ENCODE measurements at regions not wholly inside any gene's neighbourhood (a gene's known extent, or its start where the extent isn't known, plus 50 kb on each side); places are given as distances from the start of the nearest gene placed in this dataset.

DNA sequence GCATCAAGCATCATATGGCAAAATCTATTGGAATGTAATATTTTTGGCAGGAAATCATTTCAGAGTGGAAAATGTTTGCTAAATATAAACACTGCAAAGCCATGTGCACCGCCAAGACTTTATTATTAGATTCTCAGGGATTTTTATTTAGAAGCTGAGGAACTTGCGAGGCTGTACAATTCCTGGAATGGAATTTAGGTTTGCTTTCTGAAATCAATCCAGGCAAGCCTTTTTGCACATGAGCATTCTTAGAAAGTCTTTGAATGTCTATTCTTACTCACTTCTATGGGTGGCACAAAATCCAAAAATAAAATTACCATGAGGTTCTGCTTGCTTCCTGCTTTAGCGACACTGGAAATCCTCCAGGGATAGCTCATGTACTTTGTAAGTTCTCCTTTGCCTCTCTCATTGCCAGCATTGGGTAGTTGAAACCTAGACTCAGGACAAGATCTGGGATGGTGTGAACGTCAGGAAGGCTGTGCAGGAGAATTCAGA lies 71.5 kb upstream of the PALM2AKAP2 start:
- Histone ChIP-seq H3K9me3 (no peaks in the 10 kb centered on the region), H3K4me1 (peaks cover 0 to 12% (median 8%) of the 10 kb centered on the region in 4 donors), H3K4me3 (no peak overlapping the region), H3K27me3 (no peaks in the 10 kb centered on the region), H3K36me3 (no peaks in the 10 kb centered on the region), H3K27ac (no peak overlapping the region)
- peak in 1 of 2 donors; percentile 46 for DNase-seq
- WGBS, 5 donors = 43 to 72% (median 60%) methylated on average over 4 of the region's 4 CpGs
- TF ChIP-seq EP300 (IDR thresholded peaks at IDR 0.05) (no peak), POLR2AphosphoS5 (IDR thresholded peaks at IDR 0.05) (no peak), POLR2A (IDR thresholded peaks at IDR 0.05) (no peak)
- TF ChIP-seq, protein P1, sequence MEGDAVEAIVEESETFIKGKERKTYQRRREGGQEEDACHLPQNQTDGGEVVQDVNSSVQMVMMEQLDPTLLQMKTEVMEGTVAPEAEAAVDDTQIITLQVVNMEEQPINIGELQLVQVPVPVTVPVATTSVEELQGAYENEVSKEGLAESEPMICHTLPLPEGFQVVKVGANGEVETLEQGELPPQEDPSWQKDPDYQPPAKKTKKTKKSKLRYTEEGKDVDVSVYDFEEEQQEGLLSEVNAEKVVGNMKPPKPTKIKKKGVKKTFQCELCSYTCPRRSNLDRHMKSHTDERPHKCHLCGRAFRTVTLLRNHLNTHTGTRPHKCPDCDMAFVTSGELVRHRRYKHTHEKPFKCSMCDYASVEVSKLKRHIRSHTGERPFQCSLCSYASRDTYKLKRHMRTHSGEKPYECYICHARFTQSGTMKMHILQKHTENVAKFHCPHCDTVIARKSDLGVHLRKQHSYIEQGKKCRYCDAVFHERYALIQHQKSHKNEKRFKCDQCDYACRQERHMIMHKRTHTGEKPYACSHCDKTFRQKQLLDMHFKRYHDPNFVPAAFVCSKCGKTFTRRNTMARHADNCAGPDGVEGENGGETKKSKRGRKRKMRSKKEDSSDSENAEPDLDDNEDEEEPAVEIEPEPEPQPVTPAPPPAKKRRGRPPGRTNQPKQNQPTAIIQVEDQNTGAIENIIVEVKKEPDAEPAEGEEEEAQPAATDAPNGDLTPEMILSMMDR (IDR thresholded peaks at IDR 0.05) = no peak
- intact Hi-C loops (cut with DNase I; ENCODE audit: low total_unique reads) = no loop called here

DNA sequence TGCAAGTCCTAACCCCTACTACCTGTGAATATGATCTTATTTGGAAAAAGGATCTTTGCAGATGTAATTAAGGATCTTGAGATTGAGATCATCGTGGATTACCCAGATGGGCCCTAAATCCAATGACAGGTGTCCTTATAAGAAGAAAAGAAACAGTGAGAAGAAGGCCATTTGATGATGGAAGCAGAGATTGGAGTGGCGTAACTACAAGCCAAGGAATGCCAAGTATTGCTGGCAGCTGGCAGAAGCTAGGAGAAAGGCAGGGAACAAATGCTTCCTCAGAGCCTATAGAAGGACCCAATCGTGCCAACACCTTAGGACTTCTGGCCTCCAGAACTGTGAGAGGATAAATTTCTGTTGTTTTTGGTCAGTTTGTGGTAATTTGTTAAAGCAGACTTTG lies 70.1 kb upstream of the PALM2AKAP2 start:
- intact Hi-C loops (cut with DNase I; ENCODE audit: low total_unique reads) = no loop called here
- H3K36me3 ChIP-seq = no peaks in the 10 kb centered on the region
- H3K27ac ChIP-seq = no peak overlapping the region
- TF ChIP-seq, protein P1 (IDR thresholded peaks at IDR 0.05) = no peak
- no peak for TF ChIP-seq POLR2AphosphoS5 (IDR thresholded peaks at IDR 0.05)
- TF ChIP-seq EP300 (IDR thresholded peaks at IDR 0.05) = no peak
- TF ChIP-seq POLR2A (IDR thresholded peaks at IDR 0.05) = no peak
- no peaks in the 10 kb centered on the region for H3K9me3 ChIP-seq
- 65 to 74% (median 73%) methylated on average over 3 of the region's 3 CpGs for WGBS, 5 donors
- H3K4me1 ChIP-seq = peaks cover 0 to 12% (median 8%) of the 10 kb centered on the region in 4 donors
- peaks cover 0 to 5% (median 0%) of the 10 kb centered on the region in 3 donors for H3K27me3 ChIP-seq
- no peak for DNase-seq
- H3K4me3 ChIP-seq = no peak overlapping the region

DNA sequence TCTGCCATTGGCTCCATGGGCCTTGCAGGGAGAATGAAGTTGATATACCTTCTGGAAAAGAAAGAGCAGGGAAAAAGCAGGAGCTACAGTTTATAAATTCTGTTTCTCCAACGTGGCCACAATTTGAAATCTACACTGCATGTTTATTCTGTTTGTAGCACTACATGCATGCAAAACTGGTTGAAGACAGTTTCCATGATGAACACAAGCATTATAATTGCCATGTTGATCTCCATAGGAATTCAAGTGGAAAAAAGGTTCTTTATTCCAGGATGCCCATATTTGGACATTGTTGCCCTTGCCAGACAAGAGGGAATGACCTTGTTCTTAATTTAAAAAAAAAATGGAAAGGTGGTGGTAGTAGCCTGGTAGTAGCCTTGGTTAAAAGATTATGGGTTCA lies 69.2 kb upstream of the PALM2AKAP2 start:
- H3K4me1 ChIP-seq = peaks cover 0 to 12% (median 8%) of the 10 kb centered on the region in 4 donors
- TF ChIP-seq, protein P1 (IDR thresholded peaks at IDR 0.05) = no peak
- no peak for TF ChIP-seq POLR2AphosphoS5 (IDR thresholded peaks at IDR 0.05)
- TF ChIP-seq EP300 (IDR thresholded peaks at IDR 0.05) = no peak
- no peak for TF ChIP-seq POLR2A (IDR thresholded peaks at IDR 0.05)
- no peaks in the 10 kb centered on the region for H3K36me3 ChIP-seq
- H3K27me3 ChIP-seq = peaks cover 0 to 5% (median 0%) of the 10 kb centered on the region in 3 donors
- no peak overlapping the region for H3K4me3 ChIP-seq
- 35 to 63% (median 42%) methylated on average over 1 of the region's 1 CpG for WGBS, 5 donors
- H3K27ac ChIP-seq = no peak overlapping the region
- H3K9me3 ChIP-seq = no peaks in the 10 kb centered on the region
- intact Hi-C loops (cut with DNase I; ENCODE audit: low total_unique reads) = no loop called here
- DNase-seq = no peak

DNA sequence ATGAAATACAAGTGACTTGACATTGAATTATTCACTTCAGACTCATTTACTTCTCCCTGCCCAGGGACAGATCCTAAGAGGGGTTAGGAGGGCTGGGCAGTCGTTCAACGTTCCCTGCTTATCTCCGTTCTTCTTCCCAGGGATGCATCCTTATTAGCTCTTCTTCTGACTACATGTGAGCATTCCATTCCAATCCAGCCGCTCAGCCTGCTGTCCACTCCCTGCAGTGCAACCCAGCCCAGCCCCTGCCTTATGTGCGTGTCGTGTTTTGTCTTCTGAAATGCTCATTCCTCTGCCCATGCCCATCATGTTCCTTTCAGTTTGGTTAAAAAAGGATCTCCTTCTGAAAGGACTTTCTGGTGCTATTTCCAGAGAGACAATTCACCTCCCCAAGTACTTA lies 64.7 kb upstream of the PALM2AKAP2 start:
- WGBS, 5 donors = 49 to 80% (median 61%) methylated on average over 6 of the region's 6 CpGs
- Histone ChIP-seq H3K27ac (no peak overlapping the region), H3K9me3 (no peaks in the 10 kb centered on the region), H3K27me3 (peaks cover 0 to 5% (median 0%) of the 10 kb centered on the region in 3 donors), H3K36me3 (no peaks in the 10 kb centered on the region), H3K4me1 (no peaks in the 10 kb centered on the region), H3K4me3 (no peak overlapping the region)
- intact Hi-C loops (cut with DNase I; ENCODE audit: low total_unique reads) = no loop called here
- no peak for DNase-seq
- TF ChIP-seq POLR2A (IDR thresholded peaks at IDR 0.05) (no peak), EP300 (IDR thresholded peaks at IDR 0.05) (no peak), POLR2AphosphoS5 (IDR thresholded peaks at IDR 0.05) (no peak)
- TF ChIP-seq, protein P1 (IDR thresholded peaks at IDR 0.05) = no peak

All from stomach (tissue), 8 donors.